ENCODE measurements at regions not wholly inside any gene's neighbourhood (a gene's known extent, or its start where the extent isn't known, plus 50 kb on each side); places are given as distances from the start of the nearest gene placed in this dataset.

DNA sequence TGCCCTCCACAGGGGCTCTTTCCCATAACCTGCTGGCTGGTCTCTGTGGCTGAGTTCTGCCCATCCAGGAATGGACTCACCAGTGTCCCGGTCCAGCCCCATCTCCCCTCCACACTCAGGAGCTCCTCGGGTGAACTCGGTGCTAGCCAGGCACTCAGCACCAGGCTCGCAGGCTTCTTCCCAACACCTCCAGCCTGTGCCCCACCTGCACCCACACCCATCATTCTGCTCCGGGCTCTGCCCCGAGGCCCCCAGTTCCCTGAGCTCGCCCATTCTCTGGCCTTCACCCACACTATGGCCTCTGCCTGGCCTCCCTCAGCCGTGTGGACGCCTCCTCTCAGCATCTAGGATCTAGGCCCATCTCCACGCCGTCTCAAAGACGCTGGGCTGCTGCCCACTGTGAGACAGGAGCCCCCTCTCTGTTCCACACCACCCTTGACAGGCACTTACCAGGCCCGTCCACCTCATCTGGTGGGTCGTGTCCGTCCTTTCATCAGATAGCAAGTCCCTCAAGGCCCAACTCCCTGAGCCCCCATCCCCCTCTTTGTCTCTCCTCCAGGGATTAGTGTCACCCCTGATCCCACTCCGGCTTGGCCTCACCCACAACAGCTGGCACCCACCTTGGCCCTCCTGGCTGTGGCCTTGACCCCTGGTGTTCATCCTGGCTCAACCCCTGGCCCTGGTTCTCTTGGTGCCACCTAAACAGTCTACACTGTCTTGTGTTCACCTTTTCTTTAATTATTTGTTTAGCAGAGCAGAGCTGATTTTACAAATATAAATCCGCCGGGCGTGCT is 76.0 kb upstream of the FAM20C start:
- BruUV-seq (replicated peaks) = no TSS peak
- no peak for DNase-seq (ENCODE audit: low read depth, low spot score)
- Histone ChIP-seq H3K9ac (ENCODE audit: low read length) (no peak overlapping the region), H4K20me1 (ENCODE audit: insufficient read depth) (no peaks in the 10 kb centered on the region), H3K27ac (ENCODE audit: low read depth, low read length) (no peak overlapping the region), H3K4me2 (ENCODE audit: low read length) (no peak overlapping the region), H3K4me3 (replicated peaks in 1 of 2; ENCODE audit: low read depth in 1 of 2, low read length in 2 of 2) (no peak overlapping the region), H3K4me1 (ENCODE audit: control insufficient read depth in 1 of 2, insufficient read depth in 2 of 2, low read length in 2 of 2) (no peaks in the 10 kb centered on the region), H3K9me2 (ENCODE audit: insufficient read depth) (no peaks in the 10 kb centered on the region), H2AFZ (ENCODE audit: low read depth, low read length, poor library complexity, severe bottlenecking) (no peak overlapping the region), H3K36me3 (ENCODE audit: control insufficient read depth in 1 of 2, insufficient read depth in 2 of 2, low read length in 2 of 2) (no peaks in the 10 kb centered on the region), H3K9me3 (ENCODE audit: control insufficient read depth in 1 of 2, insufficient read depth in 1 of 2, low read depth in 1 of 2, low read length in 2 of 2) (peaks cover 0 to 6% of the 10 kb centered on the region in 2 experiments; a peak in 1 of 4 replicates), H3K27me3 (ENCODE audit: insufficient read depth, low read length) (no peaks in the 10 kb centered on the region), H3K79me2 (ENCODE audit: insufficient read depth, low read length) (no peaks in the 10 kb centered on the region)
- intact Hi-C loops (cut with micrococcal nuclease) = no loop called here
- TF ChIP-seq CBX3 (IDR thresholded peaks at IDR 0.05; ENCODE audit: low read depth) (no peak), ZNF274 (IDR thresholded peaks at IDR 0.05; ENCODE audit: low read depth, low read length) (no peak), JUND (IDR thresholded peaks at IDR 0.05) (no peak), FOSL1 (IDR thresholded peaks at IDR 0.05; ENCODE audit: low read depth) (no peak), ELF1 (IDR thresholded peaks at IDR 0.05; ENCODE audit: borderline replicate concordance, low read depth) (no peak), CEBPB (IDR thresholded peaks at IDR 0.05; ENCODE audit: low read depth) (no peak), POLR2AphosphoS5 (IDR thresholded peaks at IDR 0.05; ENCODE audit: low read depth, low read length) (no peak), EZH2 (IDR thresholded peaks at IDR 0.05) (no peak), POLR2A (IDR thresholded peaks at IDR 0.05; ENCODE audit: borderline replicate concordance, extremely low read depth, insufficient read depth, insufficient read length) (no peak), RAD21 (IDR thresholded peaks at IDR 0.05; ENCODE audit: low read depth) (no peak), ZFX (IDR thresholded peaks at IDR 0.05) (no peak), SIN3A (IDR thresholded peaks at IDR 0.05; ENCODE audit: low read depth) (no peak), YY1 (IDR thresholded peaks at IDR 0.05; ENCODE audit: extremely low read depth, insufficient replicate concordance, low read depth, low read length) (no peak), SRF (IDR thresholded peaks at IDR 0.05; ENCODE audit: low read depth) (no peak)
- TF ChIP-seq, protein P1, sequence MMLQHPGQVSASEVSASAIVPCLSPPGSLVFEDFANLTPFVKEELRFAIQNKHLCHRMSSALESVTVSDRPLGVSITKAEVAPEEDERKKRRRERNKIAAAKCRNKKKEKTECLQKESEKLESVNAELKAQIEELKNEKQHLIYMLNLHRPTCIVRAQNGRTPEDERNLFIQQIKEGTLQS (IDR thresholded peaks at IDR 0.05) = no peak
- TF ChIP-seq, protein P2, sequence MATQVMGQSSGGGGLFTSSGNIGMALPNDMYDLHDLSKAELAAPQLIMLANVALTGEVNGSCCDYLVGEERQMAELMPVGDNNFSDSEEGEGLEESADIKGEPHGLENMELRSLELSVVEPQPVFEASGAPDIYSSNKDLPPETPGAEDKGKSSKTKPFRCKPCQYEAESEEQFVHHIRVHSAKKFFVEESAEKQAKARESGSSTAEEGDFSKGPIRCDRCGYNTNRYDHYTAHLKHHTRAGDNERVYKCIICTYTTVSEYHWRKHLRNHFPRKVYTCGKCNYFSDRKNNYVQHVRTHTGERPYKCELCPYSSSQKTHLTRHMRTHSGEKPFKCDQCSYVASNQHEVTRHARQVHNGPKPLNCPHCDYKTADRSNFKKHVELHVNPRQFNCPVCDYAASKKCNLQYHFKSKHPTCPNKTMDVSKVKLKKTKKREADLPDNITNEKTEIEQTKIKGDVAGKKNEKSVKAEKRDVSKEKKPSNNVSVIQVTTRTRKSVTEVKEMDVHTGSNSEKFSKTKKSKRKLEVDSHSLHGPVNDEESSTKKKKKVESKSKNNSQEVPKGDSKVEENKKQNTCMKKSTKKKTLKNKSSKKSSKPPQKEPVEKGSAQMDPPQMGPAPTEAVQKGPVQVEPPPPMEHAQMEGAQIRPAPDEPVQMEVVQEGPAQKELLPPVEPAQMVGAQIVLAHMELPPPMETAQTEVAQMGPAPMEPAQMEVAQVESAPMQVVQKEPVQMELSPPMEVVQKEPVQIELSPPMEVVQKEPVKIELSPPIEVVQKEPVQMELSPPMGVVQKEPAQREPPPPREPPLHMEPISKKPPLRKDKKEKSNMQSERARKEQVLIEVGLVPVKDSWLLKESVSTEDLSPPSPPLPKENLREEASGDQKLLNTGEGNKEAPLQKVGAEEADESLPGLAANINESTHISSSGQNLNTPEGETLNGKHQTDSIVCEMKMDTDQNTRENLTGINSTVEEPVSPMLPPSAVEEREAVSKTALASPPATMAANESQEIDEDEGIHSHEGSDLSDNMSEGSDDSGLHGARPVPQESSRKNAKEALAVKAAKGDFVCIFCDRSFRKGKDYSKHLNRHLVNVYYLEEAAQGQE (IDR thresholded peaks at IDR 0.05; ENCODE audit: low read depth) = no peak
- TF ChIP-seq, protein P3, sequence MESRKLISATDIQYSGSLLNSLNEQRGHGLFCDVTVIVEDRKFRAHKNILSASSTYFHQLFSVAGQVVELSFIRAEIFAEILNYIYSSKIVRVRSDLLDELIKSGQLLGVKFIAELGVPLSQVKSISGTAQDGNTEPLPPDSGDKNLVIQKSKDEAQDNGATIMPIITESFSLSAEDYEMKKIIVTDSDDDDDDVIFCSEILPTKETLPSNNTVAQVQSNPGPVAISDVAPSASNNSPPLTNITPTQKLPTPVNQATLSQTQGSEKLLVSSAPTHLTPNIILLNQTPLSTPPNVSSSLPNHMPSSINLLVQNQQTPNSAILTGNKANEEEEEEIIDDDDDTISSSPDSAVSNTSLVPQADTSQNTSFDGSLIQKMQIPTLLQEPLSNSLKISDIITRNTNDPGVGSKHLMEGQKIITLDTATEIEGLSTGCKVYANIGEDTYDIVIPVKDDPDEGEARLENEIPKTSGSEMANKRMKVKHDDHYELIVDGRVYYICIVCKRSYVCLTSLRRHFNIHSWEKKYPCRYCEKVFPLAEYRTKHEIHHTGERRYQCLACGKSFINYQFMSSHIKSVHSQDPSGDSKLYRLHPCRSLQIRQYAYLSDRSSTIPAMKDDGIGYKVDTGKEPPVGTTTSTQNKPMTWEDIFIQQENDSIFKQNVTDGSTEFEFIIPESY (IDR thresholded peaks at IDR 0.05; ENCODE audit: extremely low read depth, insufficient replicate concordance, low read length) = no peak
- TF ChIP-seq, protein P4, sequence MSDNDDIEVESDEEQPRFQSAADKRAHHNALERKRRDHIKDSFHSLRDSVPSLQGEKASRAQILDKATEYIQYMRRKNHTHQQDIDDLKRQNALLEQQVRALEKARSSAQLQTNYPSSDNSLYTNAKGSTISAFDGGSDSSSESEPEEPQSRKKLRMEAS (IDR thresholded peaks at IDR 0.05) = no peak
- RAD21 ChIA-PET (ENCODE audit: low non-redundant PET in 1 of 2, low total read pairs in 2 of 2, uncharacterized antibody in 2 of 2, unreplicated experiment in 2 of 2) = no interaction called here
- POLR2A ChIA-PET = no interaction called here
- CTCF ChIA-PET = no interaction called here
- ATAC-seq = no peak
